NCI-H1105 treated with DMSO at 0.1 percent for 48 hours (cell line): ENCODE measurements at regions not wholly inside any gene's neighbourhood (a gene's known extent, or its start where the extent isn't known, plus 50 kb on each side); places are given as distances from the start of the nearest gene placed in this dataset.
A peak's percentile ranks its signal among the peaks of the same experiment; 100 is the strongest.
"Not testable (repeated sequence)": the region's sequence is repeated elsewhere in the genome, so short reads cannot be mapped to it uniquely, and the experiment has no call there.

Source experiments
- DNase-seq: peaks from one replicate; lab custom pipeline; 2025; lab: John Stamatoyannopoulos, UW

GRCh38 chr5:30479104-30479503 lies 714.4 kb upstream of the CDH6 start:
- no peak for DNase-seq

DNA sequence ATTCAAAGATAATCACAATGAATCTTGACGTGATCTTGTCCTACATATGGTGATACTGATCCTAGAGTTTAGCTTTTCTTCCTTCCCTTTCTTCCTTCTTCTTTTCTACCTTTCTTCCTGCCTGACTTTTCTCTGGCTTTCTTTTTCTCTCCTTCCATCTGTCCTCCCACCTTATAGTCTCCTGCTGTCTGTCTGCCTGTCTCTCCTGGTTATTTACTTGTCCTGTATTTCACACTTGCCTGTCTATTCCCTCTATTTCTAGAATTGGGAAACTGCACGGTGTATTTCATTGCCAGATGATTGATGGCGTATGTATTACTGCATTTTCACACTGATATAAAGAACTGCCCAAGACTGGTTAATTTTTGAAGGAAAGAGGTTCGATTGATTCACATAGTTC lies 718.1 kb upstream of the CDH6 start:
- no peak for DNase-seq

DNA sequence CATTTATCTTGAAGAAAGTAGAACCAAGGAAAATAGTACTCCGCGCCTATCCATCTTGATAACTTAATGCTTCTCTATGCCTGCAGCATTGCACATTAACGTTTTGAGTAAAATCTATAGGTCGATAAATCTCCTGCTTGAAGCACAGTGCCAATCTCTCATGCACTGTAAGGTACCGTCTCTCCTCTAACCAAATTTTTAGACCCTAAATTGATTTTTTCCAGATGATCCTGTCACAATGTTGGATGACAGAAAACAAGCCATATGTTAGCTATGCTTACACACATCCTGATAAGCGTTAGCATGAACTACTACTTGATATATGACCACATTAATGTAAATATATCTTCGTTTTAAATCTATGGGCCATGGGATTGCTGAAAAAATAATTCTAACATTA lies 723.8 kb upstream of the CDH6 start:
- no peak for DNase-seq

DNA sequence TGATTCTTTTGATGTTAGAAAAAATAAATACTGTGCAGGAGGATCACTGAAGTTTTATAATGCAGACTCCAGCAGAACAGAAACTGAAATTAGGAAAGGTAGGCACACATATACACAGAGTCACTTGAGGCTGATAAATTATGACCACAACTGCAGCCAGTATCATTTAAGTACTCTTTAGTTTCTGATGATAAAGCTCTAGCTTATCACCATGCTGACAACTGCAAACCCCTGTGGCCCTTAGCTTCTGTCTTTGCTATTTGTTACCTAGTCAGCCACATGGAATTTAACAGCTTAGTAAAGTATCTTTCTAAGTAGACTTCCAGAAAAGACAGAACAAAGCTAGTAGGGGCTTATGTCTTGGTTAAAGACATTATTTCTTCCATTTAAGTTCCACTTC lies 734.8 kb upstream of the CDH6 start:
- DNase-seq = no peak

DNA sequence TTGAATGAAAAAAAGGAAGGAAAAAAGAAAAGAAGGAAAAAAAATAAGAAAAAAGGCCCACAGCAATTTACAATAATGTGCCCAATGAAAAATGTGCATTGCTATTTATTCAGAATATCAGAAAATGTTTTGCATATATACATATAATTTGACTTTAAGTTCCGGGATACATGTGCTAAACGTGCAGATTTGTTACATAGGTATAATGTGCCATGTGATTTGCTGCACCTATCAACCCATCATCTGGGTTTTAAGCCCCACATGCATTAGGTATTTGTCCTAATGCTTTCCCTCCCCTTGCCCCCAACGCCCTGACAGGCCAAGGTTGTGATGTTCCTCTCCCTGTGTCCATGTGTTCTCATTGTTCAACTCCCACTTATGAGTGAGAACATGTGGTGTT lies 738.0 kb upstream of the CDH6 start:
- not testable (repeated sequence) for DNase-seq

DNA sequence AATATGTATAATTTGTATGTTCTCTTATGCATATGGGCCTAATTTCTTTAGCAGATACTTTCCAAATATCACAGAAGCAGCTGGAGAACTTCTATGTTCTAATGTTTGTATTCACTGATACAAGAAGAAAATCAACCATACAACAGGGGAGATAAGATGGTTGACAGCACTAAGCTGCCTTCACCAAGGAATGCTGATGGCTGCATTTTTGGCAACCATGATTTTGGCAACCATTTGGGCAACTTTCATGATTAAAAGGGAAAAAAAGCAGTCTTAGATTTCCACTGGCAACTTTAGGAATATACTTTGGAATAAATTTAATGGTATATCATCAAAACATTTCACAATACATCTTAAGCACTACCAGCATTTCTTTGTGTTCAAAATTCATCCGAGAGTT lies 740.3 kb upstream of the CDH6 start:
- no peak for DNase-seq

GRCh38 chr5:30450153-30450552 lies 743.3 kb upstream of the CDH6 start:
- no peak for DNase-seq

GRCh38 chr5:30447431-30447830 lies 746.1 kb upstream of the CDH6 start:
- no peak for DNase-seq

DNA sequence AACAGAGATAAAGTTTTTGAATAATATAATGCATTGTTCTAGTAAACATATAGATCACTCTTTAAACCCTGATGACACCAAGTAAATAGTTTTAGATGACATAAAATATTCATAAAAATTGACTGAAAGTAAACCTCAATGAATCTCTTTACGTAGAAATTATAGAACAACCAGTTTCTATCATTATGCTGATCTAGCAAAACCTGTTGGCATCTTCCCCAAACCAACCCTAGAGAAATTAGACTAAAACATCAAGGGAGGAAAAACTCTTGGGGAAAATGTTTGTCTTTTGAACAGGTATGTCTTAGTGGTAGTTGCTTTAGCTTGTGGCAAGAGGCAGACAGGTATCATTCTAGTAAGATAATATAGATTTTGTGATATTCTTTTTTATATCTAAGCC lies 747.0 kb upstream of the CDH6 start:
- DNase-seq = no peak

- no peak for DNase-seq
Measured at GRCh38 chr5:30438785-30439184, 754.7 kb upstream of the CDH6 start.

DNA sequence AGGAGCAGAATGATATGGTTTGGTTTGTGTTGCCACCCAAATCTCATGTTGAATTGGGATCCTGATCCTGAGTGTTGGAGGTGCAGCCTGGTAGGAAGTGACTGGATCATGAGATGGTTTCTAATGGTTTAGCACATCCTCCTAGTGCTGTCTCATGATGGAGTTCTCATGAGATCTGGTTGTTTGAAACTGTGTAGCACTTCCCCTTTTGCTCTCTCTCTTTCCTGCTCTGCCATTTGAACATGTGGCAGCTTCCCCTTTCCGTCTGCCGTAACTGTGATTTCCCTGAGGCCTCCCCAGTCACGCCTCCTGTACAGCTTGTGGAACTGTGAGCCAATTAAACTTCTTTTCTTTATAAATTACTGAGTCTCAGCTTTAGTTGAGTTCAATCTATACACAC lies 756.8 kb upstream of the CDH6 start:
- no peak for DNase-seq

DNA sequence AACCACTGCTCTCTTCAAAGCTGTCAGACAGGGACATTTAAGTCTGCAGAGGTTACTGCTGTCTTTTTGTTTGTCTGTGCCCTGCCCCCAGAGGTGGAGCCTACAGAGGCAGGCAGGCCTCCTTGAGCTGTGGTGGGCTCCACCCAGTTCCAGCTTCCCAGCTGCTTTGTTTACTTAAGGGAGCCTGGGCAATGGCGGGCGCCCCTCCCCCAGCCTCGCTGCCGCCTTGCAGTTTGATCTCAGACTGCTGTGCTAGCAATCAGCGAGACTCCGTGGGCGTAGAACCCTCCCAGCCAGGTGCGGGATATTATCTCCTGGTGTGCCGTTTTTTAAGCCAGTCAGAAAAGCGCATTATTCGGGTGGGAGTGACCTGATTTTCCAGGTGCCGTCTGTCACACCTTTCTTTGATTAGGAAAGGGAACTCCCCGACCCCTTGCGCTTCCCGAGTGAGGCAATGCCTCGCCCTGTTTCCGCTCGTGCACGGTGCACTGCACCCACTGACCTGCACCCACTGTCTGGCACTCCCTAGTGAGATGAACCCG lies 764.5 kb upstream of the CDH6 start:
- DNase-seq = peak; percentile 40

GRCh38 chr5:30414078-30414477 lies 779.4 kb upstream of the CDH6 start:
- DNase-seq = no peak

DNA sequence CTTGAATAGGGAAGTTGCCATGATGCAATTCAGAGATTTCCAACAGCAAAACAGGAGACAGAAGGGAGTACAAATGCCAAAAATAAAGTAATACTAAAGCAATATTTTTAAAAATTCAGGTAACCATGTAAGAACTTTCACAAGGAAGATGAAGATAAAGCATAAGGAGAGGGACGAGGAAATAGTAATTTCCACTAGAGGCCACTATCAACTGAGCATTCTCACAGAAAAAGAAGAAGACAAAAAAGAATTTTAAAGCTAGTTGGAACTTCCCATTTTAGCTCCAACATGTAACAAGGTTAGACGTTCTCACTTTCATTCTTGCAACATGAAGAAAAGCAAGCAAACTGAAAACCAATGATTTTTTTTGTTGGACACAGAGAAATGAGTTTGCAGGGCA lies 779.9 kb upstream of the CDH6 start:
- no peak for DNase-seq

DNA sequence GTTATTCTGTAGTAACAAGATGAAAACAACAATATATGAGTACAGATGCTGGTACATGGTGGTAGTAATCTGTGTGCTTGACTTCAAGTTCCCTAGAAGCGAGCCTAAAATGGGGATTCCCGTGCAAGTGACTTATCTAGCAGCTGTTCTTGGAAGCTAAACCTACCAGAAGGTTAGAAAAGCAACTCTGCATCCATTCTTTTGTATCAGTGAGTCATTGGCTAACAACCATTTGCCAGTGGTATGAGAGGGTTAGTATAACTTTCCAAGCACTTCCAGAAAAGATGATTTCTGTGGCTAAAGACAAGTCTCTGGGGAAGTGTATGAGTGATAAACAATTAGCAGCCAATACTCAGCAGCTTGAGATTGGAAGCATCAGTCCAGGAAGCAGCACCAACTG lies 787.7 kb upstream of the CDH6 start:
- no peak for DNase-seq

DNA sequence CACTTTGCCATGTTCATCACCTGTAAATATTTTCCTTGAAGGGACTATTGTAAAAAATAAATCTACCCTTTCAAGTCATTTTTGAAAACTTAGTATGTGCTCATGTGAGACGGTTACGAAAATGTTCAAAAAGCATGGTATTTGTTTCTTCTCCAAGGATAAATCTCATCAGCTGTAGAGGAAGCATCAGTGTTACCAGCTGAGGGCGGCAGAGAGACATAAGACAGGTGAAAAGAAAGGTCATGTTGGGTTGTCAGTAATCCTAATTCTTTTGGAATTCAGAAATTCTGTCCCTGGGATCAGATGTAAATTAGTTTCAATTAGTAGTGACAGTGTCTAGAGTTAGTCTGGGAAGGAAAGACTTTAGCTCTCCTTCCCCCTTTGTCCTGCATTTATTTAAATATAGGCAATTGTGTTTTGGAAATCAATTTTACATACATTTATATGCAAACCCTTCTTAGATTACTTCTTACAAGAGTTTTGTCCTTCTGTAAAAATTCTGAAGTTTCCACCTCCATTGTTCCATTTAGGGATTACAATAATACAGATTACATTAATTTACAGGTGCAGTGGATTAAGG lies 791.9 kb upstream of the CDH6 start:
- DNase-seq = peak; percentile 16

DNA sequence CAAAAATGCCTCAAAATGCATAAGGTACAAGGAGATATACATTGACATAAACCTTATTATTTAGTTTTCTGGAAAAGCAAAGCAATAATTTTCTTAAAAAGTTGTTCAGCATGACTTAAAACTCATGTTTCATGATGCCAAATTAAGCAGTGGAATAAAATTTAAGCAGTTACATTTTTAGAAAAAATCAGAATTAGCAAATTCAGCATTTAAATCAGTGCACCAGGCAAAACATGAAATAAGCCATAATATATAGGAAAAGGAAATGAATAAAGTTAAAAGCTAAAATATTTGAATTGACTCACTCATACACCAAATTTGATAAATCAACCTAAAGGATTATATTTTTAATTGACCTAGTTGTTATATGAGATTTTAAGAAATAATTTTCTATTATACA lies 795.1 kb upstream of the CDH6 start:
- DNase-seq = no peak

DNA sequence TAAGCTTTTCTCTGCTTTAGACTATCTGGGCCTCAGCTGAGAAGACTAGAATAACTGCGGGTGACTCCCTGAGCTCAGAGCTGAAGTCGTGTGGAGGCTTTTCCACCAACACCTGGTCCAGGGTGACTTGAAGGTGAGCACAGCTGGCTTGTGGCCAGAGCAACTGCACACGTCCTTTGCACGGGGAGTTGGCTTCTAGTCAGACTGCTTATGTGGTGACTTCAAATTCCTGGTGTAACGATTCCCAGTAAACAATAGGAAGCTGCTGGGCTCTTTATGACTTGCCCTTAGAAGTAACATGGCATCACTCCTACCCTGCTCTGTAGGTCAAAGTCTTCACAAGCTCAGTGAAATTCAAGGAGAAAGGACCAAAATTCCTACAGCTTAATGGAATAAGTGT lies 800.6 kb upstream of the CDH6 start:
- DNase-seq = no peak

- DNase-seq = no peak
Measured at GRCh38 chr5:30390095-30390494, 803.4 kb upstream of the CDH6 start.

GRCh38 chr5:30387974-30388632 lies 805.4 kb upstream of the CDH6 start:
- DNase-seq = no peak

DNA sequence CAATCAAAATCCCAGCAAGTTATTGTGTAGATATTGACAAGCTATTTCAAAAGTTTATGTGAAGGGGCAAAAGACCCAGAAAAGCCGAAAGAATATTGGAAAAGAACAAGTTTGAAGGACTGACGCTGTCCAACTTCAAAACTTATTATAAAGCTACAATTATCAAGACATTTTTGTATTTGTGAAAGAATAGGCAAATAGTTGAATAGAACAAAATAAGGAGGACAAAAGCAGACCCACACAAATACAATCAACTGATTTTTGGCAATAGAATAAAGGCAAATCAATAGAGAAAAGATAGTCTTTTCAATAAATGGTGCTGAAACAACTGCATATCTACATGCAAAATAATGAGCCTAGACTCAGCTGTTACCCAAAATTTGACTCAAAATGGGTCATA lies 807.7 kb upstream of the CDH6 start:
- no peak for DNase-seq

DNA sequence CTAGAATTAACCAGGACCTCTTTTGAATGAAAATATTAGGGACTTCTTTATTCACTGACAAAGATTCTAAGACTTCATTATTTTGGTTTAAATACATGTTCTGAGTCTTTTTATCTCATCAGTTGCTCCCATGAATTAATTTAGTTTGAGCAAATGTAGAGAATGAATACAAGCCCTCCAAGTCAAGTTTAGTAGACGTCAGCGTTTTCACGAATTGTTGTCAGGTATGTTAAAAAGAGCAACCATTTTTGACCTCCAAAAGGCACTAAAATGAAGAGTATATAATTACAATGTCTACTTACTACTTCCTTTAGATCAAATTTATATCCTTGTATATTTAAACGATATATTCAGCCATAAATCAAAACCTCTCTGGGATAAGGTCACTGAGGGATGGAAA lies 809.3 kb upstream of the CDH6 start:
- no peak for DNase-seq

DNA sequence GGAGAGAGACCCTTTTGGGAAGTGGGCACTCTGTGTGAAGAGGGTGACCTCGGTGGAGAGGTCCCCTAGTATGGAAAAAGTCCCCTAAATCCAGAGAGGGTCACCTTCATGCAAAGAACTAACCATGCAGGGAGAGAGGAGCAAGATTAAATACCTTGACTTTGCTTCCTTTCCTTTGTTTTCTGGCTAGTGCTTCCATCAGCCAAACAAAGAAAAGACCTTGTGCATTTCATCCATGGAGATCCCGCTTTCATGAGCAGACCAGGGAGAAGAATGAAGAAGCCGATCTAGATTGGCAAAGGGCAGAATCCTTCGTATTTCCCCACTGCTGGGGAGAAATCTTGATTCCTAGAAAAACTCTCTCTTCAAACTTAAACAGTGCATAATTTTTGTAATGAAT lies 813.3 kb upstream of the CDH6 start:
- DNase-seq = no peak

- no peak for DNase-seq
Measured at GRCh38 chr5:30376848-30377247, 816.6 kb upstream of the CDH6 start.
